SK-N-SH (cell line): ENCODE measurements at regions not wholly inside any gene's neighbourhood (a gene's known extent, or its start where the extent isn't known, plus 50 kb on each side); places are given as distances from the start of the nearest gene placed in this dataset.

Experiments used
- CTCF ChIA-PET: fragments of 300-600, 350-600 bp; formaldehyde crosslinking; extraction: SDS; loops from one replicate; lab custom pipeline; 2021; lab: Yijun Ruan, JAX
- POLR2A ChIA-PET: fragments of 350-600 bp; sonication (Branson Sonifier 250); formaldehyde crosslinking; extraction: SDS; loops from one replicate; lab custom pipeline; 2020; ENCODE audit warnings: antibody characterized with exemption, inconsistent platforms; lab: Yijun Ruan, JAX
- DNase-seq: peaks from one replicate; pipeline ENCODE4 v3.0.0; 2012
- H2AFZ ChIP-seq: fragments of 200-600 bp; sonication (generic); 2 replicates; pipeline ENCODE4 v1.8.1; 2016; ENCODE audit warnings: antibody characterized with exemption, mild to moderate bottlenecking, low read depth
- H3F3A ChIP-seq: fragments of 200-600 bp; sonication (generic); replicated peaks from 2 replicates; pipeline ENCODE3; 2016; ENCODE audit warnings: antibody characterized with exemption, mild to moderate bottlenecking; ENCODE audit not compliant: insufficient read depth
- H3K27ac ChIP-seq, 2 experiments: fragments of 200-500 bp in 1 of 2; fragments of 200-600 bp in 1 of 2; sonication (Bioruptor generic) in 1 of 2; sonication (generic), shearing (Covaris generic) in 1 of 2; 2 replicates each; pipeline versions ENCODE4 v1.5.1 to v1.6.1; 2014 to 2016; ENCODE audit warnings: low read depth in 2 of 2, inconsistent platforms in 1 of 2, low read length in 1 of 2, mild to moderate bottlenecking in 1 of 2, mixed read lengths in 1 of 2
- H3K27me3 ChIP-seq: fragments of 200-600 bp; sonication (generic), shearing (Covaris generic); 2 replicates; pipeline ENCODE4 v1.6.1; 2016; ENCODE audit warnings: mixed run types; ENCODE audit not compliant: insufficient read depth
- H3K36me3 ChIP-seq, 2 experiments: fragments of 200-500 bp in 1 of 2; fragments of 200-600 bp in 1 of 2; sonication (Bioruptor generic) in 1 of 2; sonication (generic) in 1 of 2; replicated peaks in 1 of 2; 2 replicates each; pipeline versions ENCODE3 to v1.5.1; 2014 to 2016; ENCODE audit warnings: low read length in 1 of 2, mild to moderate bottlenecking in 1 of 2; ENCODE audit not compliant: insufficient read depth in 2 of 2, control insufficient read depth in 1 of 2
- H3K4me1 ChIP-seq, 2 experiments: fragments of 200-500 bp in 1 of 2; fragments of 200-600 bp in 1 of 2; sonication (Bioruptor generic) in 1 of 2; sonication (generic), shearing (Covaris generic) in 1 of 2; 2 replicates each; pipeline versions ENCODE4 v1.5.1 to v1.6.1; 2014 to 2016; ENCODE audit warnings: low read depth in 1 of 2, low read length in 1 of 2, mixed run types in 1 of 2; ENCODE audit not compliant: insufficient read depth in 2 of 2, control insufficient read depth in 1 of 2
- H3K4me2 ChIP-seq: fragments of 200-600 bp; sonication (generic), shearing (Covaris generic); 2 replicates; pipeline ENCODE4 v1.6.1; 2017; ENCODE audit warnings: mixed run types
- H3K4me3 ChIP-seq, 2 experiments: fragments of 200-500 bp in 1 of 2; fragments of 200-600 bp in 1 of 2; sonication (Bioruptor generic) in 1 of 2; sonication (generic), shearing (Covaris generic) in 1 of 2; 2 replicates each; pipeline versions ENCODE4 v1.5.1 to v1.8.1; 2014 to 2016; ENCODE audit warnings: low read depth in 2 of 2, inconsistent platforms in 1 of 2, low read length in 1 of 2, mild to moderate bottlenecking in 1 of 2, mixed read lengths in 1 of 2, moderate library complexity in 1 of 2
- H3K79me2 ChIP-seq: fragments of 200-600 bp; sonication (generic); 2 replicates; pipeline ENCODE4 v1.8.1; 2017; ENCODE audit warnings: mild to moderate bottlenecking; ENCODE audit not compliant: insufficient read depth
- H3K9ac ChIP-seq: fragments of 200-600 bp; sonication (generic); 2 replicates; pipeline ENCODE4 v1.6.1; 2017; ENCODE audit warnings: mixed run types
- H3K9me2 ChIP-seq: fragments of 200-600 bp; sonication (generic); 2 replicates; pipeline ENCODE4 v1.6.1; 2017; ENCODE audit warnings: mixed run types
- H3K9me3 ChIP-seq: fragments of 200-600 bp; sonication (generic); 2 replicates; pipeline ENCODE4 v1.6.1; 2017; ENCODE audit warnings: mixed run types, mild to moderate bottlenecking, moderate library complexity
- H4K20me1 ChIP-seq: fragments of 200-600 bp; sonication (generic); 2 replicates; pipeline ENCODE4 v1.6.1; 2017; ENCODE audit warnings: mild to moderate bottlenecking, mixed run types; ENCODE audit not compliant: insufficient read depth
- CHD2 ChIP-seq: fragments of 150-350 bp; IDR thresholded peaks from 2 replicates; pipeline ENCODE4 v1.6.1; 2018; ENCODE audit warnings: low read length; ENCODE audit not compliant: partially characterized antibody
- CTCF ChIP-seq: fragments of 200-600 bp; sonication (generic); IDR thresholded peaks from 2 replicates; pipeline ENCODE4 v1.6.1; 2017; ENCODE audit warnings: antibody characterized with exemption, mild to moderate bottlenecking, moderate library complexity
- EP300 ChIP-seq, 2 experiments: IDR thresholded peaks; 2 replicates each; pipeline versions ENCODE4 v1.4.0 to v1.6.1; 2012; ENCODE audit warnings: borderline replicate concordance in 1 of 2, low read depth in 1 of 2, low read length in 1 of 2
- EZH2phosphoT487 ChIP-seq: fragments of 200-600 bp; sonication (generic); IDR thresholded peaks from 2 replicates; pipeline ENCODE4 v1.6.1; 2017; ENCODE audit warnings: low read depth, mixed run types, mild to moderate bottlenecking, antibody characterized with exemption, moderate library complexity, borderline replicate concordance
- FOXJ3 ChIP-seq: sonication (generic); formaldehyde crosslinking; IDR thresholded peaks from 2 replicates; pipeline ENCODE4 v1.5.1; 2020; ENCODE audit warnings: mild to moderate bottlenecking, missing genetic modification reagents
- JUND ChIP-seq: IDR thresholded peaks from 2 replicates; pipeline ENCODE4 v1.4.0; 2012
- MEF2A ChIP-seq: IDR thresholded peaks from 2 replicates; pipeline ENCODE4 v1.4.0; 2012; ENCODE audit warnings: low read depth, borderline replicate concordance
- NFIC ChIP-seq: IDR thresholded peaks from 2 replicates; pipeline ENCODE4 v1.4.0; 2012; ENCODE audit warnings: borderline replicate concordance
- POLR2AphosphoS5 ChIP-seq: IDR thresholded peaks from 2 replicates; pipeline ENCODE4 v1.6.1; 2012; ENCODE audit warnings: low read depth, low read length
- RAD21 ChIP-seq: IDR thresholded peaks from 2 replicates; pipeline ENCODE4 v1.6.1; 2012; ENCODE audit warnings: mild to moderate bottlenecking, low read length
- RFX5 ChIP-seq: IDR thresholded peaks from 2 replicates; pipeline ENCODE4 v1.6.1; 2012; ENCODE audit warnings: mild to moderate bottlenecking, improper control_type of control experiment, low read length
- TAF1 ChIP-seq: IDR thresholded peaks from 2 replicates; pipeline ENCODE4 v1.6.1; 2012; ENCODE audit warnings: low read depth, mild to moderate bottlenecking, low read length, moderate library complexity, borderline replicate concordance
- TCF12 ChIP-seq: IDR thresholded peaks from 2 replicates; pipeline ENCODE4 v1.4.0; 2012
- USF1 ChIP-seq: IDR thresholded peaks from 2 replicates; pipeline ENCODE4 v1.4.0; 2012; ENCODE audit warnings: low read depth, borderline replicate concordance
- YY1 ChIP-seq: IDR thresholded peaks from 2 replicates; pipeline ENCODE4 v1.4.0; 2012; ENCODE audit warnings: low read depth, mild to moderate bottlenecking
- WGBS: methylation state at CpG from one replicate; pipeline ENCODE4 v1.1.6; 2017; ENCODE audit warnings: low lambda C conversion rate; 5-methylcytosine and 5-hydroxymethylcytosine counted together
- TF ChIP-seq, protein P1 (sequence below): fragments of 150-350 bp; IDR thresholded peaks from 2 replicates; pipeline ENCODE4 v1.6.1; 2017; ENCODE audit warnings: antibody characterized with exemption, low read length, low read depth, borderline replicate concordance

DNA sequence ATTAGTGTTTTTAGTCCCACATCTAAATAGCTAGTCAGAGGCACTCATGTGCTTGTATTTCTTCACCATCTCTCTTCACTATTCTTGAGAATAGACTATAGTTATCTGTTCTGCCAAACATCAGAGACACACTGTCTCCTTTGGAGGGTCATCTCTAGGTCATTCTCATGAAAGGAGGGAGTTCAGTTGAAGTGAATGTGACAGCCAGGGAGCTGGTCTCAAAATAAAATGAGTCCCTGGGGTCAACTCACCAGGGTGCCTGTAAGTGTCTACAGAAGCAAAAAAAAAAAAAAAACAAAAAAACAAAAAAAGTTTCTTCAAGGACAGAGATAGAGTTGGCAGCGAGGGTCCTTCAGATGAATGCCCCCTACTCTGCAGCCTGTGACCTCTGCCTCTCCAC, 171.0 kb downstream of the ID4 start:
- TF ChIP-seq YY1: no peak
- no peak for TF ChIP-seq EZH2phosphoT487
- TF ChIP-seq JUND: no peak
- no peak for TF ChIP-seq USF1
- TF ChIP-seq, protein P1, sequence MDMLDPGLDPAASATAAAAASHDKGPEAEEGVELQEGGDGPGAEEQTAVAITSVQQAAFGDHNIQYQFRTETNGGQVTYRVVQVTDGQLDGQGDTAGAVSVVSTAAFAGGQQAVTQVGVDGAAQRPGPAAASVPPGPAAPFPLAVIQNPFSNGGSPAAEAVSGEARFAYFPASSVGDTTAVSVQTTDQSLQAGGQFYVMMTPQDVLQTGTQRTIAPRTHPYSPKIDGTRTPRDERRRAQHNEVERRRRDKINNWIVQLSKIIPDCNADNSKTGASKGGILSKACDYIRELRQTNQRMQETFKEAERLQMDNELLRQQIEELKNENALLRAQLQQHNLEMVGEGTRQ: no peak
- ChIA-PET POLR2A (no interaction called here), CTCF (no interaction called here)
- DNase-seq: no peak
- WGBS: 0% methylated on average over 1 of the region's 1 CpG
- Histone ChIP-seq H3K27ac (no peak overlapping the region), H3K27me3 (no peaks in the 10 kb centered on the region), H3K79me2 (no peaks in the 10 kb centered on the region), H4K20me1 (no peaks in the 10 kb centered on the region), H3K36me3 (no peaks in the 10 kb centered on the region), H3K4me2 (no peak overlapping the region), H3K9ac (no peak overlapping the region), H2AFZ (no peak overlapping the region), H3K9me2 (no peaks in the 10 kb centered on the region), H3K4me3 (no peak overlapping the region), H3K4me1 (no peaks in the 10 kb centered on the region), H3K9me3 (no peaks in the 10 kb centered on the region), H3F3A (no peaks in the 10 kb centered on the region)

- Histone ChIP-seq H3K27ac (no peak overlapping the region), H3K27me3 (no peaks in the 10 kb centered on the region), H4K20me1 (no peaks in the 10 kb centered on the region), H3K9ac (no peak overlapping the region), H3K36me3 (no peaks in the 10 kb centered on the region), H3K4me1 (no peaks in the 10 kb centered on the region), H2AFZ (no peak overlapping the region), H3F3A (no peaks in the 10 kb centered on the region), H3K79me2 (no peaks in the 10 kb centered on the region), H3K9me2 (no peaks in the 10 kb centered on the region), H3K4me3 (no peak overlapping the region), H3K4me2 (no peak overlapping the region), H3K9me3 (no peaks in the 10 kb centered on the region)
- 22% methylated on average over 13 of the region's 13 CpGs for WGBS
- no peak for DNase-seq
- CTCF ChIA-PET: no interaction called here
- TF ChIP-seq CHD2: no peak
- POLR2A ChIA-PET: no interaction called here
Measured at GRCh38 chr6:20013066-20013861, 176.1 kb downstream of the ID4 start.

GRCh38 chr6:20014508-20014907, 177.3 kb downstream of the ID4 start:
- no peak overlapping the region for H3K27ac ChIP-seq
- H3K4me3 ChIP-seq: no peak overlapping the region
- H3K9me2 ChIP-seq: no peaks in the 10 kb centered on the region
- no peaks in the 10 kb centered on the region for H3F3A ChIP-seq
- H3K79me2 ChIP-seq: no peaks in the 10 kb centered on the region
- no peaks in the 10 kb centered on the region for H3K27me3 ChIP-seq
- DNase-seq: no peak
- POLR2A ChIA-PET: no interaction called here
- H4K20me1 ChIP-seq: no peaks in the 10 kb centered on the region
- CTCF ChIA-PET: interaction anchor here (1.3 kb wide), 1 partner anchor 42 kb away, joined by 4 read pairs; no protein-coding TSS in a partner anchor
- no peaks in the 10 kb centered on the region for H3K9me3 ChIP-seq
- no peaks in the 10 kb centered on the region for H3K36me3 ChIP-seq
- H2AFZ ChIP-seq: no peak overlapping the region
- TF ChIP-seq TCF12: no peak
- no peak for TF ChIP-seq NFIC
- TF ChIP-seq EP300 (IDR thresholded peaks at IDR 0.05; ENCODE audit: borderline replicate concordance in 1 of 2, low read depth in 1 of 2, low read length in 1 of 2): no peak
- TF ChIP-seq FOXJ3 (CRISPR knock-in tag): no peak
- TF ChIP-seq TAF1: no peak
- no peak for TF ChIP-seq POLR2AphosphoS5
- no peak for TF ChIP-seq RFX5
- no peak for TF ChIP-seq CTCF
- TF ChIP-seq RAD21: no peak
- TF ChIP-seq MEF2A: no peak
- H3K4me1 ChIP-seq: no peaks in the 10 kb centered on the region
- H3K4me2 ChIP-seq: no peak overlapping the region
- no peak overlapping the region for H3K9ac ChIP-seq
- 34% methylated on average over 1 of the region's 1 CpG for WGBS
